HEK293T (cell line): ENCODE measurements at regions not wholly inside any gene's neighbourhood (a gene's known extent, or its start where the extent isn't known, plus 50 kb on each side); places are given as distances from the start of the nearest gene placed in this dataset.

Source experiments
- FOXA1 ChIP-seq: fragments of 450-650 bp; IDR thresholded peaks from 2 replicates; pipeline ENCODE4 v1.6.1; 2016; ENCODE audit warnings: mild to moderate bottlenecking
- FOXK2 ChIP-seq: fragments of 450-650 bp; IDR thresholded peaks from 2 replicates; pipeline ENCODE4 v1.6.1; 2016; ENCODE audit warnings: mild to moderate bottlenecking
- FOXM1 ChIP-seq: fragments of 450-650 bp; IDR thresholded peaks from 2 replicates; pipeline ENCODE4 v1.6.1; 2017; ENCODE audit warnings: mild to moderate bottlenecking, borderline replicate concordance
- HDGF ChIP-seq: fragments of 450-650 bp; IDR thresholded peaks from 2 replicates; pipeline ENCODE4 v1.6.1; 2017; ENCODE audit warnings: antibody characterized with exemption, borderline replicate concordance
- NFRKB ChIP-seq: fragments of 450-650 bp; IDR thresholded peaks from 2 replicates; pipeline ENCODE4 v1.6.1; 2016; ENCODE audit warnings: mild to moderate bottlenecking, moderate library complexity
- SP1 ChIP-seq: fragments of 450-650 bp; IDR thresholded peaks from 2 replicates; pipeline ENCODE4 v1.6.1; 2017
- ZNF384 ChIP-seq: fragments of 450-650 bp; IDR thresholded peaks from 2 replicates; pipeline ENCODE4 v1.6.1; 2016

GRCh38 chr3:43844757-43845156, 154.0 kb downstream of the ABHD5 start:
- TF ChIP-seq FOXK2: no peak
- TF ChIP-seq NFRKB: no peak
- no peak for TF ChIP-seq SP1
- TF ChIP-seq FOXA1: no peak
- no peak for TF ChIP-seq FOXM1
- TF ChIP-seq ZNF384: no peak
- no peak for TF ChIP-seq HDGF
